ENCODE measurements at regions not wholly inside any gene's neighbourhood (a gene's known extent, or its start where the extent isn't known, plus 50 kb on each side); places are given as distances from the start of the nearest gene placed in this dataset.
"Not testable (repeated sequence)": the region's sequence is repeated elsewhere in the genome, so short reads cannot be mapped to it uniquely, and the experiment has no call there.

DNA sequence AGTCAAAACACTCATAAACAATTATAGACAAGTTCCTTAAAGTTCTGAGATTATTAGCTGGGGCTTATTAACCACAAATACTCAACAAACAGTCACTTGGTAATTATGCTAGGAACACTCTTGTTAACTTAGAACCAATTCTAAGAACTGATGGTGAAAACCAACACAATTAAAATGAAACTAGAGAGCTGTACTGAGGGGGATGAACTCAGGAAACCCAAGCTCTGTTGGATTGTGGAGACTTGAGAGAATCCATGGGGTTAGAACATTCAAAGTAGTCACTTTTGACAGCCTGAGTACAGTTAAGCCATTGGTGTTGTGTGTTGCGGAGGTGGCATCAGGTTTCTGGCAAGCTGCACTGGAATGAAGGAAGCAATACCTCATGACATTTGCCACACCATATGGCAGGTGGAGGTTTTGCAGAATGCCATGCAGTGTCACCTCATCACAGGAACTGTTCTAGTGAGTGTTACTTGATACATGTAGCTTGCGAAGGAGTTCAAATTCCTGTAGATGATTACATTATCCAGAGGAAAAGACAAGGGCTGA lies 480.9 kb upstream of the CD180 start:
- no peak for DNase-seq

DNA sequence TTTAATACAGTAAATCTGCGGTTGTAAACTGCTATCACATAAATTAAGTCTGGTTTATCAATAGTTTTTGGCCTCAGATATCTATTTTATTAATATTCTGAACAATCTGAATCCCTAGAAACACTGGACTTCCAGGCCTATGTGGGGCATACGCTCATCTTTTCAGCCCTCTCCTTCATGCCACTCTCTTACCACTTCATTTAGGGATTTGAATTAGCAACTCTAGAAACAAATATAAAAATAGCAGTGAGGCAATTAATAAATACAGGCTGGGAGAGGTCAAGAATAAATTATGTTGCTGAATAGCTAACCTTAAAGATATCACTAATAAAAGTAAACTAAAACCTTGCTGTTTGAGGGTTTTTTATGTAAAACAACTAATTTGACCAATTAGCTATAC lies 480.3 kb upstream of the CD180 start:
- DNase-seq, result no peak

DNA sequence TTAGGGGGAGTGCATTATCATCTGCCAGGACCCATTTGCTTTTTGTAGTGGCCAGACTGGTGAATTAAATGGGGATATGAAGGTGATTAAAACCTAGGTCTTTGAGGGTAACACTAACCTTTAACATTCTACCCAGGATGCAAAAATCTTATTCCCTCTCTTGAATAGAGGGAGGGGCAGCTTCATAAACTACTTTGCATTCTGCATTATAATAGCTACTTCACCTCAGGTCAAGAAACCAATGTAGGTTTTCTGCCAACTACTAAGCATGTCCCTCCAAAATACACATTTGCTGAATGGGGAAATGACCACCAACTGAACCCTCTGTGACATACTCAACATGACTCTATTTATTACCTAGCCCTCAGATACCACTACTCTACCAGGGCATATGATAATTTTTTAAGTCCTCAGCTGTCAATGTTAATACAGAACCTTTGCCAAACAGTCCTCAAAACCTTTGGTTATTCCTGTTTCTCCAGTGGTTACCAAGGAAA lies 477.6 kb upstream of the CD180 start:
- DNase-seq, result no peak

DNA sequence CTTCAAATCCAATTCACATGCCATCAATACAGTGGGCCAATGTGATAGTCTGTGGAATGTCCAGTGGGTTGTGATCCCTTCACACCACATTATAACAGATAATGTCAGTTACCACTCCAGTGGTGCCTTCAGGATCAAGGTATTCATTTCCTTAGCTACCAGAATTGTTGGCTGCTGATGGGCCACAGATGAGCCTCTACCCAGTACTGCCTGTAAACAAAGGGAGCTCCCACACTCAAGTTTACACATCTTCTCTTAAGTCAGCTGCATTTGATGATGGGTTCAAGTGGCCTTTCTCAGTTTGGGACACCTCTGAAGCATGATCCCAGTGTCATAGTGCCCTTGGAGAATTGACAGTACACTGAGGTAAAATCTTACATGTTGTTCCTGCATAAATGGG lies 477.0 kb upstream of the CD180 start:
- no peak for DNase-seq

DNA sequence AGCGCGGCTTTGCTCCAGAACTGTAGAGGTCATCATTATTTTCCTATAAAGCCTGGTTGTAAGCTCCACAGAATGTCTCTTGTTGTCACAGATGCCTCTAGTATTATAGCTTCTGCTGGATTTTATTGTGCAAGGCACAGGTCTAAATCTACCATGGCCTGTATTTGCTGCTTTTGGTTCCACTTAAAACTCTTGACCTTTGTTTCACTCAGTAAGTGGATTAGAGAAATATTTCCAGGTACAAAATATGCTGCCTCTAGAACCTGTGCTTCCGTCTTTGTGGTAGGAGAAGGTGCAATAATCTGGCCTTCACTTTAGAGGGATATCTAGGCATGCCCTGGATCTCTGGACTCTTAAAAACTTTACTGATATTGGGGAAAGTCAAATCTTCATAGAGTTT lies 476.6 kb upstream of the CD180 start:
- DNase-seq, result no peak

DNA sequence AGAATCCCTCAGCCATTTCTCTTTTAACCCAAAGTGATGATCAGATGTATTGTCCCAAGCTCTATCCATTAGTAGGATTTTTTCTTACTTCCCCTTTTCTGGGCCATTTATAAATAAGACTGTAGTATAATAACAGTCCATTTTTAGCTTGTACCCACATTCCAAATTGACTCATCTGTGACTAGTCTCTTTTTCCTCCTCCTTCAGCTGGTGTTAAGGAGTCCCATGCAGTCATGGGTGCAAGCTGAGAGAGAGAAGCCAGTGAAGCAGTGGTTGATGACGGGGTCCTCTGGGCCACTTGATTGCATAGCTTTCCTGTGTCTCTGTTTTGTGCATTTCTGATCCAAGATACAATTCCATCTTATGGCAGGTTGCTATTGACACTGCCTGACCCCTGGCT lies 476.0 kb upstream of the CD180 start:
- no peak for DNase-seq

DNA sequence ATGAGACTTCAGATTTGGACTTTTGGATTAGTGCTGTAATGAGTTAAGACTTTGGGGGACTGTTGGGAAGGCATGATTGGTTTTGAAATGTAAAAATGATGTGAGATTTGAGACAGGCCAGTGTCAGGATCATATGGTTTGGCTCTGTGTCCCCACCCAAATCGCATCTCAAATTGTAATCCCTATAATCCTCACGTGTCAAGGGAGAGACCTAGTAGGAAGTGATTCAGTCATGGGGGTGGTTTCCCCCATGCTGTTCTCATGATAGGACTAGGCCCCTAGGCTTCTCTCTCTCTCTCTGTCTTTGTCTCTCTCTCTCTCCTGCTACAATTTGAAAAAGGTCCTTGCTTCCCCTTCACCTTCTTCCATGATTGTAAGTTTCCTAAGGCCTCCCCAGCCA lies 473.3 kb upstream of the CD180 start:
- no peak for DNase-seq

DNA sequence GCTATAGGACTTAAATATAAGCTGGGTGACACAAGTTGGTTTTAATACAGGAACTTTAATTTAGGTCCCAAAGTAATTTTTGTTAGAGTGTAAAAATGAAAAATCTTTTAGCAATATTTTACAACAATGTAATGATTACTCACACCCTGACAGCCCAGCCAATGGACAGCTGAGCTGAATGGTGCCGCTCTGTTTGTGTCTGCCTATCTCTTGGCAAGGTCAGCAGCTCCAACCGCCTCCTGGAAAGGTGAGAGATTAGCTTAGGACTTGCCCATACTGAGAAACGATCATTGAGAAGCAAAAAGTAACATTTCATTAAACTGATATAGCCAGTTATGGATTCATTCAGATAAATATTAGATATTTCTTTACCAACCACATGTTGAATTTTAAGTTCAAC lies 463.6 kb upstream of the CD180 start:
- no peak for DNase-seq

DNA sequence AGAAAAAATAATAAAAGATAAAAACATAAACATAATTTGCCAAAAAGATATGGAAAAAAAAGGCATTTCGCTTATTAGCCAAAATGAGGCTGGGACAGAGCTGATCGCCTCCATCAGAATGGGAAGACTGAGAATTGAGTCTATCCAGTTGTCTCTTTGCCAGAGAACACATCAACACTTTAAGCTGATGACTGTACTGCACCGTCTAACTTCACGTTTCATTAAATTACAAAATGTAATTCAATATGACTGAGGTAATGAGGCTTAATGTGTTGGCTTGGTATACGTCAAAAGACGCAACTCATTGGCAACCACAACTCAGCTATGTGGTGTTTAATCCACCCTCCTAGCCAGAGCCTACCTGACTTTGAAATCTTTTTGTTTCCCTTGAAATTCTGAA lies 462.7 kb upstream of the CD180 start:
- no peak for DNase-seq

DNA sequence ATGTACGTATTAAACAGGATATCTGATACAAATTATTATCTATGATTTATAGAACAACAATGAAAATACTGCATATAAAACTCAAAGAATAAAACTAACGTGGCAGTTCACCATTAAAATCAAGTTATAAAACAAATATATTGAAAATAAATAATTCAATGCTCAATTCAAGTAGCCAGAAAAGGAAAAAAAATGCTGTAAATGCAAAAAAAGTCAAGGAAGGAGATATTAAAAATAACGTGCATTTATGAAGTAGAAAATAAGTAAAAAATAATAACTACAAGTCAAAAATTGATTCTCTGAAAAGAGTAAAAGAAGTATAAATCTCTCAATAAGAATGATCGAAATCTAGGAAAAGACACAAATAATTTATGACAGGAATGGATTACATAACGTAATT lies 460.5 kb upstream of the CD180 start:
- no peak for DNase-seq

DNA sequence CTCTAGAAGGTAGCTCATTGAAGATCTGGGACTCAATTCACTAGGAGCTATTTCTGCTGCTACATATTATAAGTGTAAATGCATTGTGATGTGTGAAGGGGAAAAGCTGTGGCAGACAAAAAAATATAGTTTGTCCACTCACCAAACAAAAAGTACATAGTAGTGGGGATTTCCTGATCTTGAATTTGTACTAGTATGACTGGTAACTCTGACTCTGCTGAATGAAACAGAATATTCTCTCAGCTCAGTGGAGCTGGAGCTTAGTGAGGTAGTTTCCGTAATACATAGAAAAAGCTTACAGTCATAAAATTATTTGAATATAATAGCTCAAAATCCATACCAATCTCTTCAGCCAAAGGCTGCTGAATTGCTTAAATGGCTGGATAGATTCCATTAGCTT lies 455.6 kb upstream of the CD180 start:
- no peak for DNase-seq

DNA sequence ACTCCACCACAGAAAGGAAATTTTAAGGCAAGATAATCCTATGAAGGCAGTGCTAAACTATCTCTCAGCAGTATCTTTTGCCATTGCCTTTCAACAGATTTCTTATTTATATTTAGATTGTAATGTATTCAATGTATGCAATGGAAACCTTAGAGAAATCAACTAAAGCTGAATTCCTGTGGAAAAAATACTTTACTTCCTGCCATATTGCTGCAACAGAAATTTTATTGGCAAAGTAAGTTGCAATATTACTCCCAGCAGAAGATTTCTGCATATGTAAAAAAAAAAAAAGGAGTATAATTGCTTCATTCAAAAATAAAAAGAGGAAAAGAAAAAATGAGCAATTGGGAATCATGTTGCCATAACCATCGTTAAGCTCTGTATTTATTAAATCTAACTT lies 454.6 kb upstream of the CD180 start:
- no peak for DNase-seq

- no peak for DNase-seq
Observed at GRCh38 chr5:67648201-67648671, 451.6 kb upstream of the CD180 start.

DNA sequence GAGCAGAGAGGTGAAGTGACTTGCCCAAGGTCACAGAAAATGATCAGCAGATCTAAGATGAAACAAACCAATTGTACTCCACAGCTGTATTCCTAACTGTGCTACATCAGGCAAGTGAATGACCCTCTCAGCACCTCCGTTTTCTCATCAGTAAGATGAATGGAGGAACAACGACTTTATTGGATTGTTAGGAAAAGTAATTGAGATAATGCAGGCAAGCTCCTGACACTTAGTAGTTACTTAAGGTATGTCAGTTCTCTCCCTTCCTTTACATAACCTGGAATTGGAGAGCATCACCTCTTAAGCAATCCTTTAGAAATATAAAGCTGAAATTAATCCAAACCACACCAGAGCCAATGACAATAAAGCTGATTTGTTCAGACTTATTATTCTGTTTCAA lies 451.2 kb upstream of the CD180 start:
- DNase-seq, result no peak

GRCh38 chr5:67644221-67644920 lies 447.8 kb upstream of the CD180 start:
- no peak for DNase-seq

GRCh38 chr5:67643536-67643935 lies 446.9 kb upstream of the CD180 start:
- DNase-seq, result no peak

- no peak for DNase-seq
Observed at GRCh38 chr5:67639976-67640375, 443.4 kb upstream of the CD180 start.

DNA sequence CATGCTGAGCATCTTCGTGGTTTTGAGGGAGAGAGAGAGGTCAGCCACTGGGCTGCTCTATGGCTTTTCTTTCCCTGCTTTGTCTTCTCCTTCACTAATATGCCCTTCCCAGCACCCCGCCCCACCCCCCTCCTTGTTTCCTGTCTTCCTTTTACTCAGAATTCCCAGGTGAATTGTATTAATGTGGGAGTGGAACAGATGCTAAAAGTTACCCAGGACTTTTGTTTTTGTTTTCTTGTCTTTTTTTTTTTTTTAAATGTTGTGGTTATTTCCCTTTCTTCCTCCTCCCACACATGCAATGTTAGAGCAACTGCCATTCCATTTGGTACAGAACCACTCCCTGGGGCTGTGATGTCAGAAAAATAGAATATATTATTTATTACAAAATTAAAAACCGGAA lies 442.7 kb upstream of the CD180 start:
- no peak for DNase-seq

- DNase-seq, result no peak
Observed at GRCh38 chr5:67636850-67637524, 440.4 kb upstream of the CD180 start.

- peak; percentile 65 to 66 for DNase-seq
Observed at GRCh38 chr5:67636091-67636490, 439.5 kb upstream of the CD180 start.

GRCh38 chr5:67627079-67627478 lies 430.5 kb upstream of the CD180 start:
- not testable (repeated sequence) for DNase-seq

- no peak for DNase-seq
Observed at GRCh38 chr5:67623078-67623477, 426.5 kb upstream of the CD180 start.

- DNase-seq, result no peak
Observed at GRCh38 chr5:67620424-67621397, 424.1 kb upstream of the CD180 start.
